ENCODE measurements at regions not wholly inside any gene's neighbourhood (a gene's known extent, or its start where the extent isn't known, plus 50 kb on each side); places are given as distances from the start of the nearest gene placed in this dataset.
"Not testable (repeated sequence)": the region's sequence is repeated elsewhere in the genome, so short reads cannot be mapped to it uniquely, and the experiment has no call there.

DNA sequence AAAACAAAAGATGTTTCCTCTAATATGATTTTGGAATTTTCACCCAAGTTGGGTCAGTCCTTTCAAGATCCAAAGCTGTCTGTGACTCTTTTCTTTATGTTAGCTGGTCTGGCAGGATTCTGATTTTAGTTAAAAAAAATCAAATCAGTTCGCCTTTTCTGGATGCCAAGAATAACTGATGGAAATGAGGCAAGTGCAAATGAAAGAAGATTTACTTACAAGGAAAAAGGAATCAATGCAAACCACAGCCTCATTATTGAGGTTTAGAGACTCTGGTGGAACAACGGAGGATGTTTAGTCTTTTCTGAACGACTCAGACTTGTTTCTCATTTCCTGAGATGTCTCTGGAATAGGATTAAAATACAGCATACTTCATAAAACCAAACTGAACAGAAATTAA is 117.0 kb upstream of the DYRK2 start:
- Mint-ChIP-seq H3K4me3 (no peak overlapping the region), H3K9me3 (no peaks in the 10 kb centered on the region), H3K36me3 (ENCODE audit: low read depth) (no peaks in the 10 kb centered on the region), H3K27ac (no peak overlapping the region), H3K4me1 (ENCODE audit: low read depth) (no peaks in the 10 kb centered on the region), H3K27me3 (ENCODE audit: low read depth) (peaks cover 6% of the 10 kb centered on the region)
- DNase-seq (ENCODE audit: low spot score) = no peak

DNA sequence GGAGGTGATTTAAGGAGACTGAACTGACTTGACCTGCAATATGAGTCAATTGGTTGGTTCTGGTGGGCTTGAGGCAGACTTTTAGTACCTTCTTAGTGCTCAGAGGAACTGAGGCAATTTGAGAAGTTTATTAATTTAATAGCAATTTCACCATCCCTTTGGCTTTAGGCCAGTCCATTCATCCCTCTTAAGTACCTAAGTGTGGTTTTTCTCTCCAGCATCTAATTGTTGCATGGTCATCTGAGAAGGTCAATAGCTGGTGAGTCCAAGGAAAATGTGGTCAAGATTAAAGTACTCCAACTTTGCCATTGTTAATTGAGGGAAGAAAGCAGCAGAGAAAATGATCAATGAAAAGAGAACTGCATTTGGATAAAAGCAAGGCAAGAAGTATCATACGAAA is 115.4 kb upstream of the DYRK2 start:
- DNase-seq (ENCODE audit: low spot score) = no peak
- H3K27me3 Mint-ChIP-seq (ENCODE audit: low read depth) = peaks cover 6% of the 10 kb centered on the region
- no peak overlapping the region for H3K27ac Mint-ChIP-seq
- no peak overlapping the region for H3K4me3 Mint-ChIP-seq
- H3K4me1 Mint-ChIP-seq (ENCODE audit: low read depth) = no peaks in the 10 kb centered on the region
- no peaks in the 10 kb centered on the region for H3K36me3 Mint-ChIP-seq (ENCODE audit: low read depth)
- no peaks in the 10 kb centered on the region for H3K9me3 Mint-ChIP-seq

DNA sequence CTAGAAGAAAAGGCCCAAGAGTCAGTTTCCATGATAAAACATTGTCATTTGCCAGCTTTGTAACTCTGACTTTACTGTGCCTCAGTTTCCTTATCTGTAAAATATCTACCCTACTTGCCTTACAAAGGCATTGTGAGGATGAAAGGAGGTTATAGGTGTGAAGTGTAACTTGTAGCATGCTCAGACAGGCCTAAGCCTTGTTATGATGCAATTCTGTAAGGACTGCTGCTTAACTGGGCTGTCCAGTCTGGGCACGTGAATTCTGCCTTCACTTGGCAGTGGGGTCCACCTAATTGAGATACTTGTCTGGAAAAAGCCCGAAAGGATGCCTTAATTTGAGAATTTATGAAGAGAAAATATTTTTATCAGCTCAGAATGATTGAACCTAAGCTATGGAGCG is 114.5 kb upstream of the DYRK2 start:
- H3K27me3 Mint-ChIP-seq (ENCODE audit: low read depth) = peaks cover 6% of the 10 kb centered on the region

DNA sequence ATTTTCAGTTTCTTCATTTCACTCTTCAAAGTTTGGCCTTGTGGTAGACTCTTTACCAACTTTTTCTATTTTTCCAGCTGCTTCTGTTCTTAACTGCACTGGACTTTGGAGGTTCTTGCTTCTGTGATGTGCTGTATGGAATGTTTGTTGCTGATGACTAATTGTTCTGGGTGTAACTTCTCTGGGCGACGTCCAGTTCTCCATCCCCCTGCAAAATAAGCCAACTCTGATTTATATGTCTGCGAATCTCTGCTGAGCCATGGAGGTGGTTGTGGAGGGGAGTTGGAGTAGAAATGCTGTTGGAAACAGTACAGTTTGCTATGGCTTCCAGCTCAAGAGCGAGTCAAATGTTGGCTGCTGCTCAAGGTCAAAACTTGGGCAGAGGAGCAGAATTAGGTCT is 113.9 kb upstream of the DYRK2 start:
- no peak overlapping the region for H3K27ac Mint-ChIP-seq
- H3K27me3 Mint-ChIP-seq (ENCODE audit: low read depth) = peaks cover 5% of the 10 kb centered on the region
- no peaks in the 10 kb centered on the region for H3K36me3 Mint-ChIP-seq (ENCODE audit: low read depth)
- H3K4me1 Mint-ChIP-seq (ENCODE audit: low read depth) = no peaks in the 10 kb centered on the region
- no peaks in the 10 kb centered on the region for H3K9me3 Mint-ChIP-seq
- no peak for DNase-seq (ENCODE audit: low spot score)
- H3K4me3 Mint-ChIP-seq = no peak overlapping the region

More for the DNA sequence above, 114.5 kb upstream of the DYRK2 start:
- Mint-ChIP-seq H3K36me3 (ENCODE audit: low read depth) (no peaks in the 10 kb centered on the region), H3K27ac (no peak overlapping the region), H3K9me3 (no peaks in the 10 kb centered on the region), H3K4me3 (no peak overlapping the region), H3K4me1 (ENCODE audit: low read depth) (no peaks in the 10 kb centered on the region)
- no peak for DNase-seq (ENCODE audit: low spot score)

DNA sequence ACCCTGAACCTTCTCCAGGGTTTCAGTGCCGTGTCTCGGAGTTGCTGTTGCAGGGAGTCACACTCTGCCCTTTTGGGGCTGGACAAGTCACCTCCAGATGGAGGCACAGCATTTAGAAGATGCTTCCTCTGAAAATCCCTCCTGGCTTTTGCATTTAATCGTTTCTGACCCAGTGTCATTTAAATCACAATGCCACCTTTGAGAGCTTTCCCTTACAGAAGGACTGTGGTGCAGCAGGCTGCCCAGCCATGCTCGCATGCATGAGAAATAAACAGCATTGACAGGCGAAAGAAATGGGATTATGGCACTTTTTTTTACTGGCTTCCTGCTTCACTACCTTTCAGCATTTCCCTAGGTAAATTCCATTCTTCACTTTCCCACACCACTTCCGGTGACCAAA is 113.4 kb upstream of the DYRK2 start:
- Mint-ChIP-seq H3K4me3 (no peak overlapping the region), H3K36me3 (ENCODE audit: low read depth) (no peaks in the 10 kb centered on the region), H3K9me3 (no peaks in the 10 kb centered on the region), H3K27me3 (ENCODE audit: low read depth) (peaks cover 4% of the 10 kb centered on the region), H3K27ac (no peak overlapping the region), H3K4me1 (ENCODE audit: low read depth) (no peaks in the 10 kb centered on the region)
- DNase-seq (ENCODE audit: low spot score) = no peak

DNA sequence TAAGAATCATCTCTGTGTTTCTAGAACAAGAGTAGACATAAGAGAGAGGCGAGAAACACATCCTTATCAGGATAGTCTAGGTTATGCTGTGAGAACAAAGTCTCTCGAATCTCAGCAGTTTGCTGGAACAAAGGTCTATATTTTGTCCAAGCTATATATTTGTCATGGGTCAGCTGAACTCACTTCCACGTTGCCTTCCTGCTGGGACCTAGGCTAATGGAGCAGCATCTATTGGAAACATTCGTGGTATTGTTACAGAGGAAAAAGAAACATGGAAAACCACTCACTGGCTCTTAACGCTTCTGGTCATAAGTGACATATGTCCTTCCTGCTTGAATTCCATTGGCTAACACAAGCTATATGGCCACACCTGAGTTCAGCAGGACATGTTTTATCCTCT is 112.6 kb upstream of the DYRK2 start:
- H3K4me3 Mint-ChIP-seq = no peak overlapping the region
- H3K27ac Mint-ChIP-seq = no peak overlapping the region
- no peaks in the 10 kb centered on the region for H3K36me3 Mint-ChIP-seq (ENCODE audit: low read depth)
- no peaks in the 10 kb centered on the region for H3K9me3 Mint-ChIP-seq
- H3K27me3 Mint-ChIP-seq (ENCODE audit: low read depth) = peaks cover 2% of the 10 kb centered on the region
- DNase-seq (ENCODE audit: low spot score) = no peak
- H3K4me1 Mint-ChIP-seq (ENCODE audit: low read depth) = no peaks in the 10 kb centered on the region

DNA sequence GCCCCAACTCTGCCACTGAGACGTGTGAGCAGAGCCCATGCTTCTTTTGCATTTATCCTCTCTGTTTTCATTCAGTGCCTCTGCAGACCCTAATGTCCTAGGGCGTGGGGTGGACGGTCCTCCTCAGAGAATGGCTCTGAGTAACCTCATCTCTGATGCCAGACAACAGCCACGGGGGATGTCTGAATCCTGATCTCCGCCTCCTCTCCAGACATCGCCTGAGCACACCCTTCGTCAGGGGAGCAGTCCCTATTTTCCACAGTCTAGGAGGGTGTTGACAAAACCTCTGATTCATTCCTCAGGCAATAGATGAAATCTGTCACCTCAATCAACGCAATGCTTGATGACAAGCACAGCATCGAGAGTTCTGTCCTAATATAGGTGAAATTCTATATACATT is 109.2 kb upstream of the DYRK2 start:
- H3K4me3 Mint-ChIP-seq = no peak overlapping the region
- H3K36me3 Mint-ChIP-seq (ENCODE audit: low read depth) = no peaks in the 10 kb centered on the region
- DNase-seq (ENCODE audit: low spot score) = no peak
- H3K27me3 Mint-ChIP-seq (ENCODE audit: low read depth) = no peaks in the 10 kb centered on the region
- H3K27ac Mint-ChIP-seq = no peak overlapping the region
- peaks cover 6% of the 10 kb centered on the region for H3K4me1 Mint-ChIP-seq (ENCODE audit: low read depth)
- no peaks in the 10 kb centered on the region for H3K9me3 Mint-ChIP-seq

DNA sequence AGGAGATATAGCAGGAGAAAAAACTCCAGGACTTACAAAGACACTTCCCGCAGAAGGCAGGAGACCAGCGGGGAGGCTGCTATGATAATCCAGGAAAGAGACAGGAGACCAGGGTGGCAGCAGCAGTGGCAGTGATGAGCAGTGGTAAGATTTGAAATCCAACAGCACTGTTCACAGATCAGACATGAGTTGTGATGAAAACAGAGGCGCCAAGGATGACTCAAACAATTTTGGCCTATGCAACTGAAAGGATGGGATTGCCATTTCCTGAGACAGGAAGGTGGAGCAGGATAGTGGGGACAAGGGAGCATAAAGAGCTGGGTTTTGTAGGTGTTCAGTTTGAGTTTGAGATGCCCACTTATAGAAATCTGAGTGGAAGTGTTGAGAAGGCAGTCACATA is 108.6 kb upstream of the DYRK2 start:
- Mint-ChIP-seq H3K27ac (no peak overlapping the region), H3K4me3 (no peak overlapping the region), H3K27me3 (ENCODE audit: low read depth) (no peaks in the 10 kb centered on the region), H3K9me3 (no peaks in the 10 kb centered on the region), H3K4me1 (ENCODE audit: low read depth) (peaks cover 6% of the 10 kb centered on the region), H3K36me3 (ENCODE audit: low read depth) (no peaks in the 10 kb centered on the region)
- DNase-seq (ENCODE audit: low spot score) = no peak

DNA sequence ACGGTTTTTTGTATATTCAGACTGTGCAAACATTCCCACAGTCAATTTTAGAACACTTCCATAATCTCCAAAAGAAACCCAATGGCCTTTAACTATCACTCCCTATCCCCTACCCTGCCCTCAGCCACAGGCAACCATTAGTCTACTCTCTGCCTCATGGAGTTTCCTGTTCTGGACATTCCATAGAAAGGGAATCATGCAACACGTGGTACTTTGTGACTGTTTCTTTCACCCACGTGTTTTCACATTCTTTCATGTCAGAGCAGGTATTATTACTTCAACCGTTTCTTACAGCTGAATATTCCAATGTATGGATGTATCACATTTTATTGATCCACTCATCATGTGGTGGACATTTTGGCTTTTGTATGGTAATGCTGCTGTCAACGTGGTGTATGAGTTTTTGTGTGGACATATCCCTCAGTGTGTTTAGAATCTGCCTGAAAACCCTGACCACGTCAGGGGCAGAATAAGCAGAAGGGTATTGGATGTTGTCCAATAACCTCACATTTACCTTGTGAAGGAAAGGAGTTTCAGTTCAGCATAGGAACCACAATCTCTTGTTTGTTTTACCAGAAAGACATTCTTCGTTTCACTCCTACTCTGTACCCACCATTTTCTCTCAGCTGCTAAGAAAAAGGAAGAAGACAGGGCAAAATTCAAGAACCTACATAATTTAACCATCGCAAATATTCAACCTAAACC is 107.5 kb upstream of the DYRK2 start:
- no peaks in the 10 kb centered on the region for H3K9me3 Mint-ChIP-seq
- no peak for DNase-seq (ENCODE audit: low spot score)
- peaks cover 4% of the 10 kb centered on the region for H3K27me3 Mint-ChIP-seq (ENCODE audit: low read depth)
- H3K4me3 Mint-ChIP-seq = no peak overlapping the region
- peaks cover 6% of the 10 kb centered on the region for H3K4me1 Mint-ChIP-seq (ENCODE audit: low read depth)
- no peak overlapping the region for H3K27ac Mint-ChIP-seq
- H3K36me3 Mint-ChIP-seq (ENCODE audit: low read depth) = no peaks in the 10 kb centered on the region

DNA sequence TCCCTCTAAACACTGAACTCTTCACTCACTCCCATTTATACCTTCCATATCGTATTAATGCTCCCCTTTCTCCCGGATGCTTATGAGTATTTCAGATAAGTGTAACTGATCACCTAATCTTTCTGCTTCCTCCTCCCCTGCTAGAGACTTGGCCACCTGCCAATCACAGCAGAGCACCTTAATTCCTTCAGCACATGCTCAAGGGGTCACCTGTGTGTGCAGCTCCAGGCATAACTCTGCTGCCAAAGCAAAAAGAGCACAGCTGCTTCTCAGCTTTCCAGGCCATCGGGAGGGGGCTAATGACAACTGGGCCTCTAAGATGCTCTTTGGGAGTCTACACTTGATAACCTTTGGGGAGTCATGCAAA is 106.9 kb upstream of the DYRK2 start:
- DNase-seq (ENCODE audit: low spot score) = no peak
- no peaks in the 10 kb centered on the region for H3K9me3 Mint-ChIP-seq
- H3K27ac Mint-ChIP-seq = no peak overlapping the region
- H3K27me3 Mint-ChIP-seq (ENCODE audit: low read depth) = peaks cover 7% of the 10 kb centered on the region
- peak overlapping the region; percentile 3 for H3K4me3 Mint-ChIP-seq
- H3K36me3 Mint-ChIP-seq (ENCODE audit: low read depth) = no peaks in the 10 kb centered on the region
- peaks cover 6% of the 10 kb centered on the region for H3K4me1 Mint-ChIP-seq (ENCODE audit: low read depth)

DNA sequence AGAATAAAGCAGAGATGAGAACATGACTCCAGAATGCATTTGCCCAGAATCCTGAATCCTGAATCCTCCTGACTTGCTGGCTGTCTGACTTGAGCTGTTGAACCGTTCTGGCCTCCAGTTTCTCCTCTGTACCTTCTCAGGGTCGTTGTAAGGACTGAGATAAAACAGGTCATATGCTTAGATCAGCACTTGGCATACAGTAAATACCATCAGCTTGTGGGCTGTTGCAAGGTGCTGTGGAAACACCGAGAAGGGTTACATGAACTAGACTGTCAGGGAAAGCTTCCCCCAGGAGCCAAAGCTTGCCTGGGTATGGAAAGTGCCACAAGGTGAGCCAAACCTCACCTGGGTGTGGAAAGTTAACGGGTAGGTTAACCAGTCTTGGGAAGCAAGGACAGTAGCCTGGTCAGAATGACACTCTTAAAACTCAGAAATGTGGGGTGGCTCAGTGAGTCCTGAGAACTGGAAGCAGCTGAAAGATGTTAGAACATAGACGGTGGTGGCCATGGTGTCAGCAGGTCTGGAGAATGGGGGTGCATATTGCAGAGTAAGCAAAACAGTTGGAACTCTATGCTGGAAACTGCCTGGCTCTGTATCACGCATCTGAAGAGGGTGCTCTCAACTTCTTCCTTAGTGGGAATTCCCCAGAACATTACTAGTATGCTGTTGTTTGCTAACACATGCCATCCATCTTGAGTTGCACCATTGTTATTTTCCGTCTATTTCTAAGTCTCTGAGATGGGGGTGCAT is 105.3 kb upstream of the DYRK2 start:
- DNase-seq (ENCODE audit: low spot score) = no peak
- Mint-ChIP-seq H3K9me3 (no peaks in the 10 kb centered on the region), H3K27me3 (ENCODE audit: low read depth) (peaks cover 12% of the 10 kb centered on the region), H3K36me3 (ENCODE audit: low read depth) (no peaks in the 10 kb centered on the region), H3K4me3 (no peak overlapping the region), H3K4me1 (ENCODE audit: low read depth) (peaks cover 6% of the 10 kb centered on the region), H3K27ac (no peak overlapping the region)

DNA sequence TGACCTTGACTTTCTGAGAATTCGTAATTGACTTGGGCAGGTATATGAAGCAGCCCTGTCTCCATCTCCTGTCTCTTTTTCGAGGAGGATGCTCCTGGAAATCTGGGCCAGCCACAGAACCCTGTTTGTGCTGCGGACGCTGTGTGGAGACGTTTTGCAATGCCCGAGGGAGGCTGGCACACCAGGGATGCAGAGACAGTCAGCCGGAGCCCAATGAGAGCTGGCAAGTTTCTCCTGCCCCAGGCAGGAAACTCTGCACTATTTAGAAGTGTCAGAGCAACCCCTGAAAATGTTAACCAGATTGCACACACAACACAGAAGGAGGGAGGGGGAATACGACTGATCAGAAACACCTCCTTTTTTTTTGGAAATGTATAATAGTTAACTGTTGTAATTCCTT is 103.2 kb upstream of the DYRK2 start:
- Mint-ChIP-seq H3K9me3 (no peaks in the 10 kb centered on the region), H3K4me3 (no peak overlapping the region), H3K36me3 (ENCODE audit: low read depth) (no peaks in the 10 kb centered on the region), H3K27me3 (ENCODE audit: low read depth) (peaks cover 15% of the 10 kb centered on the region), H3K27ac (no peak overlapping the region), H3K4me1 (ENCODE audit: low read depth) (peaks cover 6% of the 10 kb centered on the region)
- DNase-seq (ENCODE audit: low spot score) = no peak

DNA sequence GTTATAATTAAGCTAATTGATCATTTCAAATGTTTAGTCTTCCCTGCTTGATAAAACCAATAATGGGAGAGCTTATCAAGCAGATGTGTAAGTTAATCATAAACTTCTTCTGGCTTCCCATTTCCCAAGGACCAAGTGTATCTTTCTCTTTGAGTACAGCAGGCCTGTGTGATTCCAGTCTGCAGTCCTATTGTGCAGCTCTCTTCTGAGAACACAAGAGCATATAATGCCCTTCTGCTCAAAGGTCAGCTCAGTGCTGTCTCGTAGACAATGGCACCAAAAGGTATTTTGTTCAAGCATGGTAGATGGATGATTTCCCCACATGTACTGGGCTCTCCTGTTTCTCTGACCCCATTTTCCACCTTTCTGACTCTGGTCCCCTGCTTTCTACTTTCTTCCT is 101.8 kb upstream of the DYRK2 start:
- Mint-ChIP-seq H3K27me3 (ENCODE audit: low read depth) (peaks cover 25% of the 10 kb centered on the region), H3K9me3 (peaks cover 4% of the 10 kb centered on the region), H3K27ac (no peak overlapping the region), H3K36me3 (ENCODE audit: low read depth) (no peaks in the 10 kb centered on the region), H3K4me3 (no peak overlapping the region), H3K4me1 (ENCODE audit: low read depth) (no peaks in the 10 kb centered on the region)
- no peak for DNase-seq (ENCODE audit: low spot score)

DNA sequence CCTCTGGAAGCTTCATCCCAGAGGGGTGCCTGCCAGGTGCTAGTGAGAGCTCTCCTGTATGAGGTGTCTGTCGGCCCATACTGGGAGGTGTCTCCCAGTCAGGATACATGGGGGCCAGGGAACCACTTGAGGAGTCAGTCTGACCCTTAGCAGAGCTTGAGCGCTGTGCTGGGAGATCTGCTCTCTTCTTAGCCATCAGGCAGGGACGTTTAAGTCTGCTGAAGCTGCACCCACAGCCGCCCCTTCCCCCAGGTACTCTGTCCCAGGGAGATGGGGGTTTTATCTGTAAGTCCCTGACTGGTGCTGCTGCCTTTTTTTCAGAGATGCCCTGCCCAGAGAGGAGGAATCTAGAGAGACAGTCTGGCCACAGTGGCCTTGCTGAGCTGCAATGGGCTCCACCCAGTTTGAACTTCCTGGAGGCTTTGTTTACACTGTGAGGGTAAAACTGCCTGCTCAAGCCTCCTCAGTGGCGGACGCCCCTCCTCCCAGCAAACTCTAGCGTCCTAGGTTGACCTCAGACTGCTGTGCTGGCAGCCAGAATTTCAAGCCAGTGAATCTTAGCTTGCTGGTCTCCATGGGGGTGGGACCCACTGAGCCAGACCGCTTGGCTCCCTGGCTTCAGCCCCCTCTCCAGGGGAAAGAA is 93.3 kb upstream of the DYRK2 start:
- H3K27me3 Mint-ChIP-seq (ENCODE audit: low read depth) = peaks cover 12% of the 10 kb centered on the region
- not testable (repeated sequence) for H3K27ac Mint-ChIP-seq; H3K9me3 Mint-ChIP-seq; H3K4me3 Mint-ChIP-seq; DNase-seq (ENCODE audit: low spot score); H3K36me3 Mint-ChIP-seq (ENCODE audit: low read depth)
- H3K4me1 Mint-ChIP-seq (ENCODE audit: low read depth) = peaks cover 10% of the 10 kb centered on the region

All from T-helper 2 cell treated with Interferon-gamma antibody and Interleukin-4, amounts not matched to agents 5 μg/mL and 100 μg/mL, for 36 hours (primary cell).